ENCODE measurements at regions not wholly inside any gene's neighbourhood (a gene's known extent, or its start where the extent isn't known, plus 50 kb on each side); places are given as distances from the start of the nearest gene placed in this dataset.

- TF ChIP-seq EZH2 (IDR thresholded peaks at IDR 0.05; ENCODE audit: borderline replicate concordance) = no peak
- no peak for TF ChIP-seq CTCF (IDR thresholded peaks at IDR 0.05; ENCODE audit: poor library complexity)
Measured at GRCh38 chr5:106584268-106584667, 1086.5 kb downstream of the EFNA5 start.
